ENCODE measurements at regions not wholly inside any gene's neighbourhood (a gene's known extent, or its start where the extent isn't known, plus 50 kb on each side); places are given as distances from the start of the nearest gene placed in this dataset.

DNA sequence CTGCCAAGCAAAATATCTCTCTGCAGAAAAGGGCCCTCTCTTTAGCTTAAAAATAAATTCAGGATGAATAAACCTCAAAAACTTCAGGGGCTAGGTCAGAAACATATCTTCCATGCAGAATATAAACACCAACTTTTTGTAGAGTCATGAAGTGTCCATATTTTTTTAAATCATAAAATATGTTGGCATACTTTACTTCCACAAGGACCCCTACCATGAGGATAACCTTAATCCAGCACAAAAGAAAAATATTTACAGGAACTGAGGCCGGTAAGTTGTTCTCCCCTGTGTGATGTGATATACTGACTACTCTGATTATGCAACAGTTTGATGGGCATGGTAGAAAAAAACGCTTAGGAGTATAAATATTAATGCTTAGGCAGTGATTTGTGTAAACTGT is 264.8 kb upstream of the CDH11 start:
- DNase-seq (ENCODE audit: low spot score): no peak
- TF ChIP-seq, protein P1, sequence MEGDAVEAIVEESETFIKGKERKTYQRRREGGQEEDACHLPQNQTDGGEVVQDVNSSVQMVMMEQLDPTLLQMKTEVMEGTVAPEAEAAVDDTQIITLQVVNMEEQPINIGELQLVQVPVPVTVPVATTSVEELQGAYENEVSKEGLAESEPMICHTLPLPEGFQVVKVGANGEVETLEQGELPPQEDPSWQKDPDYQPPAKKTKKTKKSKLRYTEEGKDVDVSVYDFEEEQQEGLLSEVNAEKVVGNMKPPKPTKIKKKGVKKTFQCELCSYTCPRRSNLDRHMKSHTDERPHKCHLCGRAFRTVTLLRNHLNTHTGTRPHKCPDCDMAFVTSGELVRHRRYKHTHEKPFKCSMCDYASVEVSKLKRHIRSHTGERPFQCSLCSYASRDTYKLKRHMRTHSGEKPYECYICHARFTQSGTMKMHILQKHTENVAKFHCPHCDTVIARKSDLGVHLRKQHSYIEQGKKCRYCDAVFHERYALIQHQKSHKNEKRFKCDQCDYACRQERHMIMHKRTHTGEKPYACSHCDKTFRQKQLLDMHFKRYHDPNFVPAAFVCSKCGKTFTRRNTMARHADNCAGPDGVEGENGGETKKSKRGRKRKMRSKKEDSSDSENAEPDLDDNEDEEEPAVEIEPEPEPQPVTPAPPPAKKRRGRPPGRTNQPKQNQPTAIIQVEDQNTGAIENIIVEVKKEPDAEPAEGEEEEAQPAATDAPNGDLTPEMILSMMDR (IDR thresholded peaks at IDR 0.05; ENCODE audit: extremely low read depth, missing control alignments): no peak

DNA sequence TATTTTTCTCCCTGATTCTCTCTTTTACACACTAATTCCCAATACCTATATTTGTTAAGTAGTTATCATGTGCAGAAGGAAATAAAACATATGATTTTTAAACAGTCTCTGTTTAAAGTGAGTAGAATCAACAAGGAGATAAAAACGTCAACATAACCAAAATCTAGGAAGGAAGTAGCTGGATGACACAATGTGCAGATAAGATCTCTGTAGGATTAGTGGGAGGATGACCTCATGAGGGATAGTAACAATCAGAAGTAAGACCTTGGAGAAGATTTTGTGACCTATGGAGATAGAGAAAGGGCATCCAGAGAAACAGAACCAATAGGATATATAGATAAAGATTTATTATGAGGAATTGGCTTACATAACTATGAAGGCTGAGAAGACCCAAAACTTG is 262.6 kb upstream of the CDH11 start:
- TF ChIP-seq, protein P1 (IDR thresholded peaks at IDR 0.05; ENCODE audit: extremely low read depth, missing control alignments): no peak
- DNase-seq (ENCODE audit: low spot score): no peak

DNA sequence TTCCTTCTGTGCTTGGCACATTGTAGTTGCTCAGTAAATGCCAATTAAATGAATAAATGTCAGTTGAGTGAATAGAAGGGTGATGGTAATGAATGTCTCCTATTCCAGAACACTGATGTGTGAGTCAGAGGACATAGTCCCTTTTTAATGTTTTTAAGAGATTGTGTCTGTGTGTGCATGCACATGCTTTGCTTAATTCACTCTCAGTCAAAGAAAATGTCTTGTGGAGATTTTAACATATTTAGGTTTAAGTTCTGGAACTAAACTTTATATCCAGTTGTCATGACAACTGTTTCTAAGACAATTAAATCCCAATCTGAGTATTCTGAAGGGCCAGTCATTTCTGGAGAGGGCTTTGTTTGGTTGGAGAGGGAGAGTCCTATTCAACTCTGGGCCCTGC is 255.3 kb upstream of the CDH11 start:
- TF ChIP-seq, protein P1 (IDR thresholded peaks at IDR 0.05; ENCODE audit: extremely low read depth, missing control alignments): no peak
- DNase-seq (ENCODE audit: low spot score): no peak

DNA sequence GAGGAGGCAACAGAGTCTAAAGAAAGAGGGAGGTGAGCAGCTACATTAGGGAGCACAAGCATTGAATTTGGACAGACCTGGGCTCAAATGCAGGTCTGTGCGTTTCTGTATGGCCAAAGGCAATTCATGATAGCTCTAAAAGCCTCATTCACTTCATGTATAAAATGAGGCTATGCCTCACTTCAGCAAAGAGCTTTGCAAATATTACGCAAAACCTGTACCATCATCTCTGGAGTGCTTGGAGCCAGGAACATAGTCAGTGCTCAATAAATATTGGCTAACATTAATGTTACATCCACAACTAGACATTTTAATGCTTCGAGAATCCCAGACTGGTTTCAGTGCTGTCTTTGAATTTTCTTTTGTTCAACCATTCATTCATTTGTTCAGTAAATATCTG is 254.7 kb upstream of the CDH11 start:
- TF ChIP-seq, protein P1 (IDR thresholded peaks at IDR 0.05; ENCODE audit: extremely low read depth, missing control alignments): no peak
- DNase-seq (ENCODE audit: low spot score): no peak

DNA sequence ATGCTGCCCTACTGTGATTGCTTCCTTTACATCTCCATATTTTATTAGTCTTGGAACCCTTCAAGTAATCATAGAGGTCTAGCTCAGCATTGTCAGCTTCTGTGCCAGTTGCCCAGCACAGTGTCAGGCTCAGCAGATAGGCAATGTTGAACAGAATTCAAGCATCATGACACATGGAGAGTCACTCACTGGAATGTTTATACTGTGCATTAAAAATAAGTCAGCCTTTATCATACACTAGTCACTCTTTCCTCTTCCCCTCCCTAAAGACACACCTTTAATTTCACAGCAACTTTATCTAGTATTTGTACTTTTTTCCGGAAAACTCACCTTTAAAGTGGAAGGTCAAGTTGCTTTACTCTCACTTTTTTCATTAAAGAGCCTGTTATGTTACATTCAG is 253.8 kb upstream of the CDH11 start:
- no peak for DNase-seq (ENCODE audit: low spot score)
- TF ChIP-seq, protein P1 (IDR thresholded peaks at IDR 0.05; ENCODE audit: extremely low read depth, missing control alignments): no peak

DNA sequence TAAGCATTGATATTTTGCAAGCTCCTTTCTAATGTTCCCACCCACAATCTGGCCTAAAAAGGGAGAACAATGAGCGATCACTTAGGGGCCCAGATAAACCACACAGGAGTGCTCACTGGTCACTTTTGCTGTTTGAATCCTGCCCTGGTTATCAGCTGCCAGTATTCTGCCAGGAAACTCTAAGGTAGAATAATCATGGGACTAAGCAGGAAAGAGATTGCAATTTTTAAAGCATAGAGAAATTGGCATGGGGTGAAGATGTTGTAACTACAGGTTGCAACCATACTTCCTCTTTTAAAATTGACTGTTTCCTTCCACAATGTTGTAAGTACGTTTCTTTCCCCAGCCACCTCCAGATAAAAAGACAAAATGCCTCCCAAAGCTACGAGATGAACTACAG is 251.2 kb upstream of the CDH11 start:
- DNase-seq (ENCODE audit: low spot score): no peak
- TF ChIP-seq, protein P1 (IDR thresholded peaks at IDR 0.05; ENCODE audit: extremely low read depth, missing control alignments): no peak

DNA sequence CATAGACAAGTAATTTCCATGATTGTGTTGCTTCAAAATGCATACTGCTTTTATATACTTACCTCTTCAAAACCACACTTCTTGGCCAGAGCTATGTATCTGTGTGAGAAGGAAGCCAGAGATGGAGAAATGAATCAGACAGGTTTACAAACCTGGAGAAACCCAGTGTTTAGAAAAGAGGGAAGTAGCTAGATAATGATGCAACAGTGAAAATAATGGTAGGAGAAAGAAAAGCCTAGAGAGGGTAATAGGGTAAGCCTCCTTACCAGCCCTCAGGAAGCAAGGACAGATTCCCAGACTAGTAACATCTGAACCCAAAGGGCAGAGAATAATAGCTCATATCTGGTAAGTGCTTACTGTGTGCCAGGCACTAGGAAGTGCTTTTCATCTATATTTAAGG is 250.3 kb upstream of the CDH11 start:
- TF ChIP-seq, protein P1 (IDR thresholded peaks at IDR 0.05; ENCODE audit: extremely low read depth, missing control alignments): no peak
- DNase-seq (ENCODE audit: low spot score): no peak
